ENCODE measurements at regions not wholly inside any gene's neighbourhood (a gene's known extent, or its start where the extent isn't known, plus 50 kb on each side); places are given as distances from the start of the nearest gene placed in this dataset.
"Not testable (repeated sequence)": the region's sequence is repeated elsewhere in the genome, so short reads cannot be mapped to it uniquely, and the experiment has no call there.

DNA sequence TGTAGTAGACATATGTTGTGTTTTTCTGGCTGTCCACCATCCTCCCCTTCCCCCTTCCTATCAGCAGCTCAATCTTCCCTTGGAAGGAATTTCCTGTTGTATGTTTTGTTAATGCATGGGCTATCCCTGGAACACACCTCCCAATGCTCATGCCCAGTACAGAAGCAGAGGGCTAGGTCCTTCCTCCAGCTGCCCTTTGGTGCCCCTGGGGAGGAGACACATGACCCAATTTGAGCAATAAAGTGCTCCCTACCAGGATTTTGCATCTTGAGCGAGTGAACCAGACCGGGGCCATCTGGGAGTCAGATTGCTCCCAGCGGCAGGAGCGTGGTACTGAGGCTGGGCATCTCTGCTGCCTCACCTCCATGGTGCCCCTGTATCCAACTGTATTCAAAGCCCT is 141.5 kb upstream of the MED13 start:
- 52 to 55% (median 53%) methylated on average over 4 of the region's 4 CpGs for WGBS, 3 donors
- no peaks in the 10 kb centered on the region for H3K4me1 ChIP-seq
- H3K27ac ChIP-seq = no peak overlapping the region
- H3K9me3 ChIP-seq = no peaks in the 10 kb centered on the region
- no peaks in the 10 kb centered on the region for H3K36me3 ChIP-seq (ENCODE audit: insufficient read depth in 1 of 2, low read depth in 1 of 2)
- no peaks in the 10 kb centered on the region for H3K27me3 ChIP-seq (ENCODE audit: insufficient read depth in 3 of 3, low read length in 2 of 3)
- ATAC-seq = no peak
- no peak for TF ChIP-seq CTCF (IDR thresholded peaks at IDR 0.05)
- intact Hi-C loops (cut with DNase I) = no loop called here
- H3K4me3 ChIP-seq = no peak overlapping the region
- DNase-seq = no peak

GRCh38 chr17:62197156-62197555 is 132.1 kb upstream of the MED13 start:
- H3K4me3 ChIP-seq; H3K27ac ChIP-seq; H3K36me3 ChIP-seq (ENCODE audit: insufficient read depth in 1 of 2, low read depth in 1 of 2); DNase-seq; H3K9me3 ChIP-seq; intact Hi-C loops (cut with DNase I); H3K4me1 ChIP-seq; ATAC-seq; H3K27me3 ChIP-seq (ENCODE audit: insufficient read depth in 3 of 3, low read length in 2 of 3): not testable (repeated sequence)
- 82 to 85% (median 85%) methylated on average over 7 of the region's 7 CpGs for WGBS, 3 donors

DNA sequence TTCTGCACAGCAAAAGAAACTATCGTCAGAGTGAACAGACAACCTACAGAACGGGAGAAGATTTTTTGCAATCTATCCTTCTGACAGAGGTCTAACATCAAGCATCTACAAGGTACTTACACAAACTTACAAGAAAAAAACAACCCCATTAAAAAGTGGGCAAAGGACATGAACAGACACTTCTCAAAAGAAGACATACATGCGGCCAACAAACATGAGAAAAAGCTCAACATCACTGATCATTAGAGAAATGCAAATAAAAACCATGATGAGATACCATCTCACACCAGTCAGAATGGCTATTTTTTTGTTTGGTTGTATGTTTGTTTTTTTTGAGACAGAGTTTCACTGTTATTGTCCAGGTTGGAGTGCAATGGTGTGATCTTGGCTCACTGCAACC is 131.5 kb upstream of the MED13 start:
- H3K27me3 ChIP-seq (ENCODE audit: insufficient read depth in 3 of 3, low read length in 2 of 3); H3K9me3 ChIP-seq; H3K27ac ChIP-seq; ATAC-seq; H3K4me1 ChIP-seq; DNase-seq; intact Hi-C loops (cut with DNase I); H3K36me3 ChIP-seq (ENCODE audit: insufficient read depth in 1 of 2, low read depth in 1 of 2); H3K4me3 ChIP-seq: not testable (repeated sequence)
- WGBS, 3 donors = 92 to 96% (median 94%) methylated on average over 3 of the region's 3 CpGs

GRCh38 chr17:62194401-62194800 is 129.3 kb upstream of the MED13 start:
- intact Hi-C loops (cut with DNase I) = no loop called here
- DNase-seq = no peak
- H3K4me1 ChIP-seq = no peaks in the 10 kb centered on the region
- ATAC-seq = no peak
- no peak for TF ChIP-seq CTCF (IDR thresholded peaks at IDR 0.05)
- 61 to 66% (median 63%) methylated on average over 4 of the region's 4 CpGs for WGBS, 3 donors
- H3K4me3 ChIP-seq = no peak overlapping the region
- H3K27ac ChIP-seq = no peak overlapping the region
- peaks cover 2% of the 10 kb centered on the region for H3K9me3 ChIP-seq
- H3K36me3 ChIP-seq (ENCODE audit: insufficient read depth in 1 of 2, low read depth in 1 of 2) = no peaks in the 10 kb centered on the region
- H3K27me3 ChIP-seq (ENCODE audit: insufficient read depth in 3 of 3, low read length in 2 of 3) = no peaks in the 10 kb centered on the region

GRCh38 chr17:62193249-62193648 is 128.2 kb upstream of the MED13 start:
- Histone ChIP-seq H3K27me3 (ENCODE audit: insufficient read depth in 3 of 3, low read length in 2 of 3) (no peaks in the 10 kb centered on the region), H3K4me1 (no peaks in the 10 kb centered on the region), H3K4me3 (no peak overlapping the region), H3K27ac (no peak overlapping the region), H3K36me3 (ENCODE audit: insufficient read depth in 1 of 2, low read depth in 1 of 2) (no peaks in the 10 kb centered on the region), H3K9me3 (peaks cover 2% of the 10 kb centered on the region)
- WGBS, 3 donors = 48 to 55% (median 50%) methylated on average over 4 of the region's 4 CpGs
- intact Hi-C loops (cut with DNase I) = no loop called here
- TF ChIP-seq CTCF (IDR thresholded peaks at IDR 0.05) = no peak
- ATAC-seq (no peak), DNase-seq (no peak)

All from psoas muscle (tissue), 7 donors.